Natural killer cell (primary cell): ENCODE measurements at regions not wholly inside any gene's neighbourhood (a gene's known extent, or its start where the extent isn't known, plus 50 kb on each side); places are given as distances from the start of the nearest gene placed in this dataset.

Experiments used
- ATAC-seq, 3 donors: fragments of 150-1000 bp in 2 of 3; fragments of 200-7000 bp in 1 of 3; cut with Tn5 transposase; 1 replicate in 1 of 3; 2 replicates in 2 of 3; pipeline ENCODE4 v1.10.0; 2021; ENCODE audit warnings: mild to moderate bottlenecking in 2 of 3, moderate library complexity in 2 of 3
- DNase-seq, 2 donors: peaks; one replicate each; pipeline versions ENCODE4 v3.0.0 to v3.0.0-alpha.2; 2013 to 2021; ENCODE audit warnings: mixed read lengths in 1 of 2
- H3K27ac ChIP-seq: one replicate; pipeline ENCODE4 v1.5.1; 2013; ENCODE audit warnings: mild to moderate bottlenecking, low read length
- H3K27me3 ChIP-seq: one replicate; pipeline ENCODE4 v1.6.1; 2013; ENCODE audit warnings: low read length; ENCODE audit not compliant: control insufficient read depth, insufficient read depth
- H3K36me3 ChIP-seq: one replicate; pipeline ENCODE4 v1.6.1; 2013; ENCODE audit warnings: low read length; ENCODE audit not compliant: control insufficient read depth, insufficient read depth
- H3K4me1 ChIP-seq: one replicate; pipeline ENCODE4 v1.6.1; 2013; ENCODE audit warnings: low read length; ENCODE audit not compliant: control insufficient read depth, insufficient read depth
- H3K4me3 ChIP-seq: one replicate; pipeline ENCODE4 v1.5.1; 2013; ENCODE audit warnings: low read length
- H3K9me3 ChIP-seq: one replicate; pipeline ENCODE4 v1.6.1; 2013; ENCODE audit warnings: low read length; ENCODE audit not compliant: control insufficient read depth, insufficient read depth
- H3K27ac Mint-ChIP-seq, 2 donors: one replicate each; pipeline ENCODE4 v1.8.0; 2022; ENCODE audit warnings: mild to moderate bottlenecking in 2 of 2, mixed read lengths in 2 of 2, moderate library complexity in 1 of 2
- H3K27me3 Mint-ChIP-seq, 2 donors: one replicate each; pipeline ENCODE4 v1.8.0; 2022; ENCODE audit warnings: low read depth in 2 of 2, mixed read lengths in 2 of 2
- H3K36me3 Mint-ChIP-seq: one replicate; pipeline ENCODE4 v1.8.0; 2022; ENCODE audit warnings: mixed read lengths
- H3K4me1 Mint-ChIP-seq, 2 donors: one replicate each; pipeline ENCODE4 v1.8.0; 2022; ENCODE audit warnings: mixed read lengths in 2 of 2
- H3K4me3 Mint-ChIP-seq: one replicate; pipeline ENCODE4 v1.8.0; 2022; ENCODE audit warnings: mild to moderate bottlenecking, moderate library complexity, mixed read lengths
- H3K9me3 Mint-ChIP-seq, 2 donors: one replicate each; pipeline ENCODE4 v1.8.0; 2022; ENCODE audit warnings: mixed read lengths in 2 of 2
- WGBS: methylation state at CpG from one replicate; pipeline ENCODE4 v1.1.7; 2013; ENCODE audit warnings: missing lambda C conversion rate; ENCODE audit not compliant: insufficient coverage; 5-methylcytosine and 5-hydroxymethylcytosine counted together
- intact Hi-C: fragments of 100-400 bp; cut with micrococcal nuclease; formaldehyde crosslinking; loops from one replicate; pipeline ENCODE4 v1.14.2; 2022
- TF ChIP-seq, protein P1 (sequence below): fragments of 200-600 bp; IDR thresholded peaks from one replicate; pipeline ENCODE4 v1.8.0; 2022; ENCODE audit warnings: antibody characterized with exemption

DNA sequence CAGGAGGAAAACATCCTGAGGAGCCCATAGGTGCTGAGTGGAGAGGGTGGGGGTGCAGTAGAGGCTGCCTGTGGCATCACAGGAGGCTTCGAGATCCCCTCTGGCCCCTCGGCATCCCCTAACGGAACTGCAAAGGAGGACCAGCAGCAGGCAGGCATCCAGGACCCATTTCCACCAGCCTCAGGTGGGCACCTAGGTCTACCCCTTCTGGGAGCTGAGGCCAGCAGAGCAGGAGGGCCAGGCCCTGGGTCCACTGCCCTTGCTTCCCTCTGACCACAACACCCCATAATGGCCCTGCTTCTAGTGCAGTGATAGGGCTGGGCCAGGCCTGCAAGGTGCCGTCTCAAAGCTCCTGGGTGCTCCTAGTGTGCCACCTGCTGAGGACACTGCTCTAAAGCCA, 723.0 kb downstream of the PTPRU start:
- H3K36me3 Mint-ChIP-seq: no peaks in the 10 kb centered on the region
- no peak for DNase-seq
- no peaks in the 10 kb centered on the region for H3K4me1 ChIP-seq
- H3K4me3 ChIP-seq: no peak overlapping the region
- H3K4me1 Mint-ChIP-seq: peaks cover 6% of the 10 kb centered on the region in 2 donors
- 91% methylated on average over 4 of the region's 4 CpGs for WGBS
- no peaks in the 10 kb centered on the region for H3K36me3 ChIP-seq
- H3K27ac ChIP-seq: no peak overlapping the region
- peaks cover 2 to 28% of the 10 kb centered on the region in 2 donors for H3K27me3 Mint-ChIP-seq
- H3K27me3 ChIP-seq: no peaks in the 10 kb centered on the region
- H3K9me3 Mint-ChIP-seq: no peaks in the 10 kb centered on the region
- TF ChIP-seq, protein P1, sequence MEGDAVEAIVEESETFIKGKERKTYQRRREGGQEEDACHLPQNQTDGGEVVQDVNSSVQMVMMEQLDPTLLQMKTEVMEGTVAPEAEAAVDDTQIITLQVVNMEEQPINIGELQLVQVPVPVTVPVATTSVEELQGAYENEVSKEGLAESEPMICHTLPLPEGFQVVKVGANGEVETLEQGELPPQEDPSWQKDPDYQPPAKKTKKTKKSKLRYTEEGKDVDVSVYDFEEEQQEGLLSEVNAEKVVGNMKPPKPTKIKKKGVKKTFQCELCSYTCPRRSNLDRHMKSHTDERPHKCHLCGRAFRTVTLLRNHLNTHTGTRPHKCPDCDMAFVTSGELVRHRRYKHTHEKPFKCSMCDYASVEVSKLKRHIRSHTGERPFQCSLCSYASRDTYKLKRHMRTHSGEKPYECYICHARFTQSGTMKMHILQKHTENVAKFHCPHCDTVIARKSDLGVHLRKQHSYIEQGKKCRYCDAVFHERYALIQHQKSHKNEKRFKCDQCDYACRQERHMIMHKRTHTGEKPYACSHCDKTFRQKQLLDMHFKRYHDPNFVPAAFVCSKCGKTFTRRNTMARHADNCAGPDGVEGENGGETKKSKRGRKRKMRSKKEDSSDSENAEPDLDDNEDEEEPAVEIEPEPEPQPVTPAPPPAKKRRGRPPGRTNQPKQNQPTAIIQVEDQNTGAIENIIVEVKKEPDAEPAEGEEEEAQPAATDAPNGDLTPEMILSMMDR: no peak
- no peak overlapping the region for H3K27ac Mint-ChIP-seq
- intact Hi-C loops: no loop called here
- no peaks in the 10 kb centered on the region for H3K9me3 ChIP-seq
- H3K4me3 Mint-ChIP-seq: no peak overlapping the region
- no peak for ATAC-seq

DNA sequence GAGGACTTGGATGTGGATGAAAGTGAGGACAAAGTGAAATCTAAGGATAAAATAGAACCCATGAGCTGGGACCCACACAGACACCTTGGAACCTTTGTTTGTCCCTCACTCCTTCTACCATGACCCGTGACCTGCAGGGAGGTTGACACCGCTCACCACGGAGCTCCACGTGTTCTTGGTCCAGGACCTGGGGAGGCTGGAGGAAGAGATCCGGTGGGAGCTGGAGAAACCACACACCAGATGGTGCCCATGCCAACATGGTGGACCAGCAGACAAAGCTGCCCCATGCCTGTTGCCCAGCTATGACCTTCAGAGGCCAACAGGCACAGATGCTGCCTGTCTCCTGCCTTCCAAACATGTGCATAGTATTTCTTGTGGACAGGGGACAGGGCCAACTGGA, 721.9 kb downstream of the PTPRU start:
- H3K9me3 ChIP-seq: no peaks in the 10 kb centered on the region
- no peaks in the 10 kb centered on the region for H3K27me3 ChIP-seq
- H3K4me1 ChIP-seq: no peaks in the 10 kb centered on the region
- TF ChIP-seq, protein P1: no peak
- 94% methylated on average over 5 of the region's 5 CpGs for WGBS
- H3K4me3 ChIP-seq: no peak overlapping the region
- no peaks in the 10 kb centered on the region for H3K36me3 Mint-ChIP-seq
- no peak overlapping the region for H3K4me3 Mint-ChIP-seq
- intact Hi-C loops: no loop called here
- H3K9me3 Mint-ChIP-seq: no peaks in the 10 kb centered on the region
- ATAC-seq (no peak), DNase-seq (no peak)
- peaks cover 2 to 28% of the 10 kb centered on the region in 2 donors for H3K27me3 Mint-ChIP-seq
- H3K27ac Mint-ChIP-seq: no peak overlapping the region
- no peaks in the 10 kb centered on the region for H3K36me3 ChIP-seq
- peaks cover 6% of the 10 kb centered on the region in 2 donors for H3K4me1 Mint-ChIP-seq
- no peak overlapping the region for H3K27ac ChIP-seq

DNA sequence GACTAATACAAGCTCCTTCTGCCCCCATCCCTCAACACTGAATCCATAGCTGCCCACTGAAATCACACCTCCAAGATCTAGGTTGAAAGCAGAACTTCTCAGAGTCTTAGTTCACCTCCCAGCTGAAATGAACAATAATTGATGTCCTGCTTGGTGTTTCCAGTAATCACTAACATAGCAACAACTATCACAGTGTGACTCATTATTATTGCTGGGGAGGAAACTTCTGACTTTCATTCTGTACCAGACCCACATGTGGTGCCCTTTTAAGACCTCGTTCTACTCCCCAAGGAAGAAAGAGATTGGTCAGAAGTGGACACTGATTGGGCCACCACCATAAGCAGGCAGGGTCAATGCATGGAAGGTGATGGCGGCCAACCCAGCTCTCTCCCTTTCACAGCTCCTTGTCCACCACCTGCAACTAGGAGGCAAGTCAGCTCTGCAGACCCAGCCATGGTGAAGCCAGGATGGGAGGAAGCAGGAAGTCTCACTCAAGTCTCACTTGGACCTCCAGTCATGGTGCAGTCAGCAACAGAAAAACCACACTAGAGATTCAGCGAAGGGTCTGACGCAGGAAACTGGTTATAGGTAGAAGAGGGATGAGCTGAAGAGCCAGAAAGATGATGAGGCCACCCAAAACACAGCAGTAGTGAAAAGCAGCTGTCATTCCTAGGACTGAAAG, 720.2 kb downstream of the PTPRU start:
- DNase-seq (no peak), ATAC-seq (no peak)
- H3K4me1 Mint-ChIP-seq: peaks cover 6% of the 10 kb centered on the region in 2 donors
- H3K27ac Mint-ChIP-seq: no peak overlapping the region
- Histone ChIP-seq H3K9me3 (no peaks in the 10 kb centered on the region), H3K36me3 (no peaks in the 10 kb centered on the region), H3K4me1 (no peaks in the 10 kb centered on the region), H3K27ac (no peak overlapping the region), H3K27me3 (no peaks in the 10 kb centered on the region), H3K4me3 (no peak overlapping the region)
- 82% methylated on average over 4 of the region's 4 CpGs for WGBS
- intact Hi-C loops: no loop called here
- H3K9me3 Mint-ChIP-seq: no peaks in the 10 kb centered on the region
- TF ChIP-seq, protein P1: no peak
- H3K36me3 Mint-ChIP-seq: no peaks in the 10 kb centered on the region
- peaks cover 0 to 33% of the 10 kb centered on the region in 2 donors for H3K27me3 Mint-ChIP-seq
- H3K4me3 Mint-ChIP-seq: no peak overlapping the region

DNA sequence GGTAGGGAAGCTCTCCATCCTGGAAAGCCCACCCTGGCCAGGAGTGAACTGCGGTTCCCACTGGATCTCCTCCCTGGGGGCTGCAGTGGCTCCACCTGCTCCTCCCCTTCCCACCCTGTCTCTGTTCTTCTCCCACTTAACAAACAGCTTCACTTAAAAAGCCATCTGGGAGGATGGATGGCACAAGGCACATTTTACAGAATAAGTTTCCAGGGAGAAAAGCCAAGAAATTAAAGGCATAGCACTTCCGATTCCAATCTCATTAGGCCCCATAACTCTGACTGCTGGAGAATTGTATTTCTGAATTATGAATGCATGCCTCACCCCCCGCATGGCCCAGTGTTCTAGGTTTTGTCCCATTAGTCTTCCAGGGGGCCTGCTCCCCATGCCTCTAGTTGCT, 718.3 kb downstream of the PTPRU start:
- Mint-ChIP-seq H3K27me3 (peaks cover 0 to 34% of the 10 kb centered on the region in 2 donors), H3K27ac (no peak overlapping the region), H3K9me3 (no peaks in the 10 kb centered on the region), H3K36me3 (no peaks in the 10 kb centered on the region), H3K4me1 (peaks cover 6% of the 10 kb centered on the region in 2 donors), H3K4me3 (no peak overlapping the region)
- H3K27me3 ChIP-seq: no peaks in the 10 kb centered on the region
- no peak overlapping the region for H3K27ac ChIP-seq
- H3K4me1 ChIP-seq: no peaks in the 10 kb centered on the region
- no peak for ATAC-seq
- WGBS: 81% methylated on average over 3 of the region's 3 CpGs
- TF ChIP-seq, protein P1: no peak
- no peaks in the 10 kb centered on the region for H3K36me3 ChIP-seq
- intact Hi-C loops: no loop called here
- no peak overlapping the region for H3K4me3 ChIP-seq
- H3K9me3 ChIP-seq: no peaks in the 10 kb centered on the region
- DNase-seq: no peak
